ENCODE measurements at regions not wholly inside any gene's neighbourhood (a gene's known extent, or its start where the extent isn't known, plus 50 kb on each side); places are given as distances from the start of the nearest gene placed in this dataset.

GRCh38 chr10:89869592-89870156, 168.3 kb downstream of the KIF20B start:
- Histone ChIP-seq H3K4me3 (no peak overlapping the region), H3K36me3 (ENCODE audit: insufficient read depth, low read length) (no peaks in the 10 kb centered on the region), H3K9me3 (ENCODE audit: low read depth, low read length) (no peaks in the 10 kb centered on the region), H3K9ac (ENCODE audit: insufficient read length) (no peak overlapping the region), H3K27ac (no peak overlapping the region)
- DNase-seq (ENCODE audit: low read depth, low spot score), result no peak
- no peak for TF ChIP-seq POLR2AphosphoS5 (IDR thresholded peaks at IDR 0.05; ENCODE audit: borderline replicate concordance, low read depth, low read length)
- no peak for TF ChIP-seq EZH2 (IDR thresholded peaks at IDR 0.05)

- no peaks in the 10 kb centered on the region for H3K36me3 ChIP-seq (ENCODE audit: insufficient read depth, low read length)
- H3K27ac ChIP-seq, result no peak overlapping the region
- H3K9me3 ChIP-seq (ENCODE audit: low read depth, low read length), result no peaks in the 10 kb centered on the region
- DNase-seq (ENCODE audit: low read depth, low spot score), result no peak
- TF ChIP-seq POLR2AphosphoS5 (IDR thresholded peaks at IDR 0.05; ENCODE audit: borderline replicate concordance, low read depth, low read length), result no peak
- TF ChIP-seq EZH2 (IDR thresholded peaks at IDR 0.05), result no peak
- no peak for TF ChIP-seq FOXP2 (optimal IDR thresholded peaks at IDR 0.05; ENCODE audit: control extremely low read depth, extremely low read length, insufficient read depth)
- no peak overlapping the region for H3K9ac ChIP-seq (ENCODE audit: insufficient read length)
- no peak overlapping the region for H3K4me3 ChIP-seq
Observed at GRCh38 chr10:89870936-89871335, 169.5 kb downstream of the KIF20B start.

GRCh38 chr10:89873055-89873454, 171.7 kb downstream of the KIF20B start:
- no peak for TF ChIP-seq EZH2 (IDR thresholded peaks at IDR 0.05)
- TF ChIP-seq POLR2AphosphoS5 (IDR thresholded peaks at IDR 0.05; ENCODE audit: borderline replicate concordance, low read depth, low read length), result no peak
- no peak for TF ChIP-seq FOXP2 (optimal IDR thresholded peaks at IDR 0.05; ENCODE audit: control extremely low read depth, extremely low read length, insufficient read depth)

GRCh38 chr10:89875557-89875956, 174.2 kb downstream of the KIF20B start:
- DNase-seq (ENCODE audit: low read depth, low spot score), result no peak
- Histone ChIP-seq H3K9ac (ENCODE audit: insufficient read length) (no peak overlapping the region), H3K4me3 (no peak overlapping the region), H3K27ac (no peak overlapping the region), H3K9me3 (ENCODE audit: low read depth, low read length) (no peaks in the 10 kb centered on the region), H3K36me3 (ENCODE audit: insufficient read depth, low read length) (no peaks in the 10 kb centered on the region)
- TF ChIP-seq FOXP2 (optimal IDR thresholded peaks at IDR 0.05; ENCODE audit: control extremely low read depth, extremely low read length, insufficient read depth) (no peak), POLR2AphosphoS5 (IDR thresholded peaks at IDR 0.05; ENCODE audit: borderline replicate concordance, low read depth, low read length) (no peak), EZH2 (IDR thresholded peaks at IDR 0.05) (no peak)

More at GRCh38 chr10:89873055-89873454, 171.7 kb downstream of the KIF20B start:
- DNase-seq (ENCODE audit: low read depth, low spot score), result no peak
- no peaks in the 10 kb centered on the region for H3K9me3 ChIP-seq (ENCODE audit: low read depth, low read length)
- no peak overlapping the region for H3K9ac ChIP-seq (ENCODE audit: insufficient read length)
- no peaks in the 10 kb centered on the region for H3K36me3 ChIP-seq (ENCODE audit: insufficient read depth, low read length)
- H3K4me3 ChIP-seq, result no peak overlapping the region
- no peak overlapping the region for H3K27ac ChIP-seq

GRCh38 chr10:89879121-89879520, 177.7 kb downstream of the KIF20B start:
- Histone ChIP-seq H3K9me3 (ENCODE audit: low read depth, low read length) (no peaks in the 10 kb centered on the region), H3K4me3 (no peak overlapping the region), H3K36me3 (ENCODE audit: insufficient read depth, low read length) (no peaks in the 10 kb centered on the region), H3K9ac (ENCODE audit: insufficient read length) (no peak overlapping the region), H3K27ac (no peak overlapping the region)
- no peak for TF ChIP-seq EZH2 (IDR thresholded peaks at IDR 0.05)
- no peak for TF ChIP-seq FOXP2 (optimal IDR thresholded peaks at IDR 0.05; ENCODE audit: control extremely low read depth, extremely low read length, insufficient read depth)
- no peak for TF ChIP-seq POLR2AphosphoS5 (IDR thresholded peaks at IDR 0.05; ENCODE audit: borderline replicate concordance, low read depth, low read length)
- DNase-seq (ENCODE audit: low read depth, low spot score), result no peak

- H3K9me3 ChIP-seq (ENCODE audit: low read depth, low read length), result no peaks in the 10 kb centered on the region
- no peak overlapping the region for H3K27ac ChIP-seq
- no peak overlapping the region for H3K9ac ChIP-seq (ENCODE audit: insufficient read length)
- TF ChIP-seq FOXP2 (optimal IDR thresholded peaks at IDR 0.05; ENCODE audit: control extremely low read depth, extremely low read length, insufficient read depth), result no peak
- no peak for TF ChIP-seq POLR2AphosphoS5 (IDR thresholded peaks at IDR 0.05; ENCODE audit: borderline replicate concordance, low read depth, low read length)
- no peak for TF ChIP-seq EZH2 (IDR thresholded peaks at IDR 0.05)
- no peak overlapping the region for H3K4me3 ChIP-seq
- no peak for DNase-seq (ENCODE audit: low read depth, low spot score)
- H3K36me3 ChIP-seq (ENCODE audit: insufficient read depth, low read length), result no peaks in the 10 kb centered on the region
Observed at GRCh38 chr10:89887406-89887805, 186.0 kb downstream of the KIF20B start.

- DNase-seq (ENCODE audit: low read depth, low spot score), result no peak
- Histone ChIP-seq H3K9me3 (ENCODE audit: low read depth, low read length) (no peaks in the 10 kb centered on the region), H3K27ac (no peak overlapping the region), H3K9ac (ENCODE audit: insufficient read length) (no peak overlapping the region), H3K36me3 (ENCODE audit: insufficient read depth, low read length) (no peaks in the 10 kb centered on the region), H3K4me3 (no peak overlapping the region)
- TF ChIP-seq POLR2AphosphoS5 (IDR thresholded peaks at IDR 0.05; ENCODE audit: borderline replicate concordance, low read depth, low read length) (no peak), EZH2 (IDR thresholded peaks at IDR 0.05) (no peak), FOXP2 (optimal IDR thresholded peaks at IDR 0.05; ENCODE audit: control extremely low read depth, extremely low read length, insufficient read depth) (no peak)
Observed at GRCh38 chr10:89887830-89888229, 186.4 kb downstream of the KIF20B start.

GRCh38 chr10:89888321-89889070, 187.1 kb downstream of the KIF20B start:
- TF ChIP-seq FOXP2 (optimal IDR thresholded peaks at IDR 0.05; ENCODE audit: control extremely low read depth, extremely low read length, insufficient read depth) (no peak), EZH2 (IDR thresholded peaks at IDR 0.05) (no peak), POLR2AphosphoS5 (IDR thresholded peaks at IDR 0.05; ENCODE audit: borderline replicate concordance, low read depth, low read length) (no peak)
- H3K9me3 ChIP-seq (ENCODE audit: low read depth, low read length), result no peaks in the 10 kb centered on the region
- DNase-seq (ENCODE audit: low read depth, low spot score), result no peak
- H3K4me3 ChIP-seq, result no peak overlapping the region
- H3K36me3 ChIP-seq (ENCODE audit: insufficient read depth, low read length), result no peaks in the 10 kb centered on the region
- no peak overlapping the region for H3K27ac ChIP-seq
- no peak overlapping the region for H3K9ac ChIP-seq (ENCODE audit: insufficient read length)
